ENCODE measurements at regions not wholly inside any gene's neighbourhood (a gene's known extent, or its start where the extent isn't known, plus 50 kb on each side); places are given as distances from the start of the nearest gene placed in this dataset.

DNA sequence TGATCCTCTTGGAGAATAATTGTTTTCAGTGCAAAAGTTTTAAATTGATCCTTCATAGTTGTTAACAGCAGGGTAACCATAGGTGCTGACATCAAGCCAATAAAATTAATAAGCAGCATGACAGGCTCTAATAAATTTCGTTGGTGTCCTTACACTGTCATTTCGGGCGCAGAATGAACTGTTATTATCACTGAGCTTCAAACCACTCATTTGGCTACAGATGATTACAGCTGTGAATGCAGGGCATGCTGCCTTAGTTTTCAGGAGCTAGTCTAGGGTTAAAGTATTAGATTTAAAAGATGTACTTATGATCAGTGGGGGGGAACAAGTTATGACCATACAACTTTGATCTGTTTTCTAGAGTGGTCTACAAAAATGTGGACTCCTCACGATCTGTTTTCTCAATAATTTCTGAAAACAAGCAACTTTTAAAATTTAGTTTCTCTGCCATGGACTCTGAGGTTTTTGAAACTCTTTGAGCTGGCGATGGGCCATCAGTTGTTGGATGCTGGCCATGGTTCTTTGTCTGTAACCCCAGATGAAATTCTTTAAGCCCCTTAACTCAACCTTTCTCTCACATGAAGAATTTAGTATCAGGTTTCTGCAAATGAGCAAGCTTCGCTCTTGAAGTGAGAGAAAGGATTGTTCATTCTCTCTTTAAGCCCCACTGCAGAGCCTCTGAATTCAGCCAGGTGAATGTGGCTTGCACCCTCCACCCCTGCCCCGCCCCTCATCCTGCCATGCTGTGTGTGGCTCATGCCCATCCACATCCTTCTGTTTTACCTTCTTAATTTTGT is 99.1 kb upstream of the MTHFD1L start:
- Mint-ChIP-seq H3K36me3 (no peaks in the 10 kb centered on the region), H3K4me3 (no peak overlapping the region), H3K27ac (no peak overlapping the region)

More for the DNA sequence above, 99.1 kb upstream of the MTHFD1L start:
- Mint-ChIP-seq H3K27me3 (ENCODE audit: low read depth) (no peaks in the 10 kb centered on the region), H3K9me3 (no peaks in the 10 kb centered on the region), H3K4me1 (peaks cover 27% of the 10 kb centered on the region)
- ATAC-seq (no peak), DNase-seq (ENCODE audit: low spot score) (no peak)
- POLR2A ChIA-PET = interaction anchor here (0.7 kb wide), 2 partner anchors 16 to 167 kb away, joined by 3 to 5 read pairs; no protein-coding TSS in a partner anchor
- TF ChIP-seq FOXK1 (CRISPR knock-in tag; IDR thresholded peaks at IDR 0.05) = no peak
- no peak for TF ChIP-seq SP1 (CRISPR knock-in tag; conservative IDR thresholded peaks at IDR 0.05)
- no peak for TF ChIP-seq CTCF (IDR thresholded peaks at IDR 0.05)
- no peak for TF ChIP-seq HMGXB4 (CRISPR knock-in tag; IDR thresholded peaks at IDR 0.05)
- TF ChIP-seq MYBL2 (CRISPR knock-in tag; IDR thresholded peaks at IDR 0.05) = no peak
- TF ChIP-seq OVOL2 (CRISPR knock-in tag; IDR thresholded peaks at IDR 0.05; ENCODE audit: borderline replicate concordance) = no peak
- TF ChIP-seq ESRRA (CRISPR knock-in tag; IDR thresholded peaks at IDR 0.05; ENCODE audit: borderline replicate concordance) = no peak
- TF ChIP-seq ERG (CRISPR knock-in tag; IDR thresholded peaks at IDR 0.05) = no peak
- TF ChIP-seq KAT7 (CRISPR knock-in tag; IDR thresholded peaks at IDR 0.05; ENCODE audit: borderline replicate concordance) = no peak
- TF ChIP-seq, protein P1, sequence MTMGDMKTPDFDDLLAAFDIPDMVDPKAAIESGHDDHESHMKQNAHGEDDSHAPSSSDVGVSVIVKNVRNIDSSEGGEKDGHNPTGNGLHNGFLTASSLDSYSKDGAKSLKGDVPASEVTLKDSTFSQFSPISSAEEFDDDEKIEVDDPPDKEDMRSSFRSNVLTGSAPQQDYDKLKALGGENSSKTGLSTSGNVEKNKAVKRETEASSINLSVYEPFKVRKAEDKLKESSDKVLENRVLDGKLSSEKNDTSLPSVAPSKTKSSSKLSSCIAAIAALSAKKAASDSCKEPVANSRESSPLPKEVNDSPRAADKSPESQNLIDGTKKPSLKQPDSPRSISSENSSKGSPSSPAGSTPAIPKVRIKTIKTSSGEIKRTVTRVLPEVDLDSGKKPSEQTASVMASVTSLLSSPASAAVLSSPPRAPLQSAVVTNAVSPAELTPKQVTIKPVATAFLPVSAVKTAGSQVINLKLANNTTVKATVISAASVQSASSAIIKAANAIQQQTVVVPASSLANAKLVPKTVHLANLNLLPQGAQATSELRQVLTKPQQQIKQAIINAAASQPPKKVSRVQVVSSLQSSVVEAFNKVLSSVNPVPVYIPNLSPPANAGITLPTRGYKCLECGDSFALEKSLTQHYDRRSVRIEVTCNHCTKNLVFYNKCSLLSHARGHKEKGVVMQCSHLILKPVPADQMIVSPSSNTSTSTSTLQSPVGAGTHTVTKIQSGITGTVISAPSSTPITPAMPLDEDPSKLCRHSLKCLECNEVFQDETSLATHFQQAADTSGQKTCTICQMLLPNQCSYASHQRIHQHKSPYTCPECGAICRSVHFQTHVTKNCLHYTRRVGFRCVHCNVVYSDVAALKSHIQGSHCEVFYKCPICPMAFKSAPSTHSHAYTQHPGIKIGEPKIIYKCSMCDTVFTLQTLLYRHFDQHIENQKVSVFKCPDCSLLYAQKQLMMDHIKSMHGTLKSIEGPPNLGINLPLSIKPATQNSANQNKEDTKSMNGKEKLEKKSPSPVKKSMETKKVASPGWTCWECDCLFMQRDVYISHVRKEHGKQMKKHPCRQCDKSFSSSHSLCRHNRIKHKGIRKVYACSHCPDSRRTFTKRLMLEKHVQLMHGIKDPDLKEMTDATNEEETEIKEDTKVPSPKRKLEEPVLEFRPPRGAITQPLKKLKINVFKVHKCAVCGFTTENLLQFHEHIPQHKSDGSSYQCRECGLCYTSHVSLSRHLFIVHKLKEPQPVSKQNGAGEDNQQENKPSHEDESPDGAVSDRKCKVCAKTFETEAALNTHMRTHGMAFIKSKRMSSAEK (CRISPR knock-in tag; IDR thresholded peaks at IDR 0.05; ENCODE audit: borderline replicate concordance) = no peak
- no peak for TF ChIP-seq GRHL2 (CRISPR knock-in tag; IDR thresholded peaks at IDR 0.05; ENCODE audit: insufficient replicate concordance, severe bottlenecking)
- TF ChIP-seq FOXP1 (CRISPR knock-in tag; IDR thresholded peaks at IDR 0.05; ENCODE audit: borderline replicate concordance) = no peak
- no peak for TF ChIP-seq ZNF671 (CRISPR knock-in tag; IDR thresholded peaks at IDR 0.05)
- no peak for TF ChIP-seq GABPB1 (CRISPR knock-in tag; IDR thresholded peaks at IDR 0.05)
- TF ChIP-seq, protein P2, sequence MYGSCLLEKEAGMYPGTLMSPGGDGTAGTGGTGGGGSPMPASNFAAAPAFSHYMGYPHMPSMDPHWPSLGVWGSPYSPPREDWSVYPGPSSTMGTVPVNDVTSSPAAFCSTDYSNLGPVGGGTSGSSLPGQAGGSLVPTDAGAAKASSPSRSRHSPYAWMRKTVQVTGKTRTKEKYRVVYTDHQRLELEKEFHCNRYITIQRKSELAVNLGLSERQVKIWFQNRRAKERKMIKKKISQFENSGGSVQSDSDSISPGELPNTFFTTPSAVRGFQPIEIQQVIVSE (CRISPR knock-in tag; IDR thresholded peaks at IDR 0.05; ENCODE audit: borderline replicate concordance) = no peak
- TF ChIP-seq EMX1 (CRISPR knock-in tag; IDR thresholded peaks at IDR 0.05) = no peak
- no peak for TF ChIP-seq IRF2 (CRISPR knock-in tag; IDR thresholded peaks at IDR 0.05; ENCODE audit: borderline replicate concordance, low read depth)
- no peak for TF ChIP-seq ZBTB43 (CRISPR knock-in tag; IDR thresholded peaks at IDR 0.05)
- no peak for TF ChIP-seq ZNF121 (CRISPR knock-in tag; IDR thresholded peaks at IDR 0.05)
- TF ChIP-seq, protein P3, sequence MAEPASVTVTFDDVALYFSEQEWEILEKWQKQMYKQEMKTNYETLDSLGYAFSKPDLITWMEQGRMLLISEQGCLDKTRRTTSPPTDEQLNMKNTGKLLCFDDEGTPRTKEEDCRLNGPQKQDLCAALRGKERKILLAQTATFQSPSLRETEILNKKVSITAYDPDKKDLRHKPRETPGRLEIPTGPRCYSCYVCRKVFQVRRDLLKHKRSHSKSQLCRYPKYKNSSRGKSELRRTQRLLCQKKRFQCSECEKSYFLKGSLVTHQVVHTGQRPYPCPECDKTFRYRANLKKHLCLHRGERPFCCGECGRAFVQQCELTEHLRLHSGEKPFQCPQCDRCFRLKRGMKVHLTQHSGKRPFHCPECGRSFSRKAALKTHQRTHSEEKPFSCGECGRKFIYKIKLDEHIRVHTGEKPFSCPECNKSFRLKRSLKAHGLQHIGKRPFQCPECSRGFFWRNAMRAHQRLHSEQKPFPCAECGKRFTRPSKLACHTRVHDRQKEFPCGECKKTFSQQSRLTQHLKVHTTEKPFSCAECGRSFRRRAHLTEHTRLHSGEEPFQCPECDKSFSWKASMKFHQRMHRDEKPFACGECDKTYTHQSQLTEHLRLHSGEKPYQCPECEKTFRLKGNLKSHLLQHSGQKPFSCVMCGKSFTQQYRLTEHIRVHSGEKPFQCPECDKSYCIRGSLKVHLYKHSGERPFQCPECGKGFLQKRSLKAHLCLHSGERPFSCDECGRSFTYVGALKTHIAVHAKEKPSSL (CRISPR knock-in tag; conservative IDR thresholded peaks at IDR 0.05) = no peak
- CTCF ChIA-PET = interaction anchor here (1.5 kb wide), 1 partner anchor 80 kb away, joined by 5 read pairs; no protein-coding TSS in a partner anchor
